GM08714 (cell line): ENCODE measurements at regions not wholly inside any gene's neighbourhood (a gene's known extent, or its start where the extent isn't known, plus 50 kb on each side); places are given as distances from the start of the nearest gene placed in this dataset.
"Not testable (repeated sequence)": the region's sequence is repeated elsewhere in the genome, so short reads cannot be mapped to it uniquely, and the experiment has no call there.

Experiments
- H3K4me3 ChIP-seq: fragments of 200-500 bp; sonication (Bioruptor generic); 2 replicates; pipeline ENCODE4 v1.5.1; 2014; ENCODE audit warnings: mild to moderate bottlenecking, low read length, inconsistent platforms
- ZNF274 ChIP-seq: IDR thresholded peaks from 2 replicates; pipeline ENCODE4 v1.6.1; 2012; ENCODE audit warnings: mild to moderate bottlenecking, low read depth, low read length

DNA sequence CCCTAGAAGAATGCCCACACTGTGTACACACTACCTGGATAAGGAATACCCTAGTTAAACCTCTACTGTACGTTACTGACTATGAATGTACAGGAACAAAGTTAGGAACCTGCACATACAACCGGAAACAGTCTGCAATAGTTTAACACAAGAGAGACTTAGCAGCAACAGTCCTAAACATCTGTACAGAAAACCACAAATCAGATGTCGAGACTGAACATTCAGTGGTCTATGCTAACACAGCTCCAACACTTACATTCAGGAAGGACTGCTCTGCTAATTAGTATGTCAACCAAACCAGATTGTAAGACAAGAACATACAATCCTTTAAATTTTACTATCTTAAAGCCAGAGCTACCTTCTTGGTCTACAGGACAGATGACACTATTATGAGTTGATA lies 104.9 kb downstream of the ZNF429 start:
- H3K4me3 ChIP-seq, result no peak overlapping the region
- no peak for TF ChIP-seq ZNF274

DNA sequence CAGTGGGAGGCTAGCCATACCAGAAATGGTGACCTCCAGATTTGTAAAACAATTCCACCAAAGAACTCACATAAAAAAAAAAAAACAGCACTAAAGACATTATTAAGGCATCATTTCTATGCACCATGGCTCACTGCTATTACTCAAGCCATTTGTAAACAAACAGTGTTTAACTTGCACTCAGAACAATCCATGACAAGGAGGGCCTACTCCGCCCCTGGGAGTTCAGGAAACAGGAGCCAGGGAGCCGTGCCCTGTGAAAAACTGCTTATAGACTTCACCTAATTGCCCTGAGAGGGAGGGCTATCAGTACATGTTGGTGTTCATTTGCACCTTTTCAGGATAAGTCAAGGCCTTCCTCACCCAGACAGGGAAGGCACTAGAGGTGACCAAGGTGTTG lies 103.2 kb downstream of the ZNF429 start:
- H3K4me3 ChIP-seq, result no peak overlapping the region
- TF ChIP-seq ZNF274, result no peak

- no peak overlapping the region for H3K4me3 ChIP-seq
- no peak for TF ChIP-seq ZNF274
These were observed 102.0 kb downstream of the ZNF429 start for GRCh38 chr19:21607449-21607848.

DNA sequence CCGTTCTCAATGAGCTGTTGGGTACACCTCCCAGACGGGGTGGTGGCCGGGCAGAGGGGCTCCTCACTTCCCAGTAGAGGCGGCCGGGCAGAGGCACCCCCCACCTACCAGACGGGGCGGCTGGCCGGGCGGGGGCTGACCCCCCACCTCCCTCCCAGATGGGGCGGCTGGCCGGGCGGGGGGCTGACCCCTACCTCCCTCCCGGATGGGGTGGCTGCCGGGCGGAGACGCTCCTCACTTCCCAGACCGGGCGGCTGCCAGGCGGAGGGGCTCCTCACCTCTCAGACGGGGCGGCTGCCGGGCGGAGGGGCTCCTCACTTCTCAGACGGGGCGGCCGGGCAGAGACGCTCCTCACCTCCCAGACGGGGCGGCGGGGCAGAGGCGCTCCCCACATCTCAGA lies 101.6 kb downstream of the ZNF429 start:
- not testable (repeated sequence) for H3K4me3 ChIP-seq

DNA sequence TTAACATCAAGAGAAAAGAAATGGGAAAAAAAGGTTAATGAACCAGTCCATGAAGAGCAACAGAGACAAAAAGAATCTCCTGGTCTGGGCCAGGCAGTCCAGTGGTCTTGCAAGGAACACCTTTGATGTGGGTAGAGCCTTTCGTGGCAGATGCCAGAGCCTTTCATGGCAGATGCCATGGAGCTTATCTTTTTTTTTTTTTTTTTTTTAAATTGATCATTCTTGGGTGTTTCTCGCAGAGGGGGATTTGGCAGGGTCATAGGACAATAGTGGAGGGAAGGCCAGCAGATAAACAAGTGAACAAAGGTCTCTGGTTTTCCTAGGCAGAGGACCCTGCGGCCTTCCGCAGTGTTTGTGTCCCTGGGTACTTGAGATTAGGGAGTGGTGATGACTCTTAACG lies 100.9 kb downstream of the ZNF429 start:
- H3K4me3 ChIP-seq, result not testable (repeated sequence)

DNA sequence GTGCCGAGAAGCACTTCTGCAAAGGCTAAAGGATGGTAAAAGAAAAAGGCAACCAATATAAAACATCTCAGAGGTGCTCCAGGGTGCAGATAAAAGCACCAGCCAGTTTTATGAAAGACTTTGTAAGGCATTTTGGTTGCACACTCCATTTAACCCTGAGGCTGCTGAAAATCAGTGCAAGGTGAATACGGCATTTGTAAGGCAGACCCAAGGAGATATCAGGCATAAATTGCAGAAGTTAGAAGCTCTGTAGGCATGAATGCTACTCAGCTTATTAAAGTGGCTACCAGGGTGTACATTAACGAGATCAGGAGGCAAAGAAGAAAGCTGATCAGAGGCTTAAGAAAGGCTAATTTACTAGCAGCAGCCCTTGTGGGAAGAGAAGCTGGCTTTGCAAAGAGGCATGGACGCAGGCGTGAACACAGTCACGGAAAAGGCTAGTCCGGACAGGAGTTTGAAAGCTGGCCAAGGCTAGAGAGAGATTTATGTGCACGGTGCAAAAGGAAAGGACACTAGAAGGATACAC lies 99.6 kb downstream of the ZNF429 start:
- no peak for TF ChIP-seq ZNF274
- H3K4me3 ChIP-seq, result peak overlapping the region; percentile 26; the same call in 1 of the 2 replicates
